NOMO-1 treated with dmso at 0.1 percent for 144 hours (cell line): ENCODE measurements at regions not wholly inside any gene's neighbourhood (a gene's known extent, or its start where the extent isn't known, plus 50 kb on each side); places are given as distances from the start of the nearest gene placed in this dataset.
A peak's percentile ranks its signal among the peaks of the same experiment; 100 is the strongest.

Experiments
- DNase-seq: peaks from one replicate; lab custom pipeline; 2025; ENCODE audit not compliant: unreplicated experiment; lab: John Stamatoyannopoulos, UW

DNA sequence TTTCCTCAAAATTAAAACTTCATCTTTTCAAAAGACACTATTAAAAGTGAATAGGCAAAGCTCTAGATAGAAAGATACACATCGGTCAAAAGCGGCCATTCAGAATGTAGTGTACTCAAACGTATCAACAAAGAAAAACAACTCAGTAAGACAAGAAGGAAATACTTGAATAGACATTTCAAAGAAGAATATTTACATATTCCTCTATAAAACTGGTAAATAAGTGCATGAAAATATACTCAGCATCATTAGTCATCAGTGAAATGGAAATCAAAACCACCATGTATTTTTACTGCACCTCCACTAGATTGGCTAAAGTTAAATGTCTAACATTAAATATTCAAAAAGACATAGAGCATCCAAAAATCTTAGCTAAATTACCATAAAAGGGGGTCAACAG lies 551.1 kb upstream of the SORCS1 start:
- DNase-seq, result no peak

DNA sequence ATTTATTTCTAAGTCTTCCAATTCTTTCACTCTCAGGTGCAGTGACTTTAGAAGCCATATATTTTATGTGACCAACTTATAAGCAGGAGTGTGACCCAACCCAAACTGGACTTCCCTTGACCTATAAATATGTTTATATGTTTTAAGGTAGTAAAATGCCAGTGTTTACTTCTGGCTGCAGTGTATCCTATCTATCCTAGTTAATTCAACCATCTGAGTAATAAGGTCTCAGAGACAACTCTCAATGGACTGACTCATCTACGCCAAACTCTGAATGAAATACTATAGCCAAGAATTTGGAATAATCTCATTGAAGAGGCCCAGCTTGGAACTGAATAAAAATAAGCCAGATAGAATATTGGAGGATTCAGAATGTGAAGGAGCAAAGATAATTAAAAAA lies 544.5 kb upstream of the SORCS1 start:
- no peak for DNase-seq

DNA sequence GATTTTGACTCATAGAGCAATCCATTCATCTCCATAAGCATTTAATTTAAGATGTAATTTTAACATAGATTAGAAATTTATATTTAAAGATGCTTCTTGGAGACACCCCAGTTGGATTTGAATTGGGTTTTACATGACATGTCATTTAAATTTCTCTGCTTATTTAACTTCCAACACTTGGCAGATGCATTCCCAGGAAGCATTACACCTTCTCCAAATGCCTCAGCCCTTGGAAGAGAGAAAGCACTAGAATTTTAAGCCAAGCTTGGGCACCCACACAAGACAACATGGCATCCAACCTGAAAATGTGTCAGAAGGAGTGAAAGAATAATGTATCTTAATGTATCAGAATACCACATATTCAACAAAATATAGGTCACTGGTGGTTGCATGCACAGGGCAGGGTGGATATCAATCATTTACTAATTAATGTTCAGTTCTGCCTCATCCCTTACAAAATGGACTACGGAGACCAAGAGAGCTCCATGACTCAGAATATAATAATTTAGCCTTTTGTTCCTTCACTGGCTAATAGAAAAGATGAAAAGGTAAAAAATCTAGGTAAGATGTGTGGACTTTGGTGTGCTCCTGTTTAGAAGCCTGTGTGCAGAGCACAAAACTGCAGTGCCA lies 541.7 kb upstream of the SORCS1 start:
- no peak for DNase-seq

DNA sequence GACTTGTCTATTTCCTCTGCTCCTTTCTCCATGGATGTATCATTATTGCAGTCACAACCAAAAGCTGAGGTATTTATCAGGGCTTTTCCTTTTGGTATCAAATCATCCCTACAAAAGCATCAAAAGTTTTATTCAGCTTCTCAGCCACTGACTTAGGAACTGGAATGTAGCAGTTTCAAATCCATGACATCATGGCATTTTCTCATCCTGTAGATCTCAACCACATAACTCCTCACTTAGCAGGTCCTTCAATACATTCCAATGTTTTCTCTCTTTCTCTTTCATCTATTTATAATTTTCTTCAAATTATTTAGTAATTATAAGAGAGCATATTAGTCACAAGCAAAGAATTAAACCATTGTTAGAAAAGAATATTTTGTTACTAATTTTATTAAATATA lies 537.4 kb upstream of the SORCS1 start:
- no peak for DNase-seq

DNA sequence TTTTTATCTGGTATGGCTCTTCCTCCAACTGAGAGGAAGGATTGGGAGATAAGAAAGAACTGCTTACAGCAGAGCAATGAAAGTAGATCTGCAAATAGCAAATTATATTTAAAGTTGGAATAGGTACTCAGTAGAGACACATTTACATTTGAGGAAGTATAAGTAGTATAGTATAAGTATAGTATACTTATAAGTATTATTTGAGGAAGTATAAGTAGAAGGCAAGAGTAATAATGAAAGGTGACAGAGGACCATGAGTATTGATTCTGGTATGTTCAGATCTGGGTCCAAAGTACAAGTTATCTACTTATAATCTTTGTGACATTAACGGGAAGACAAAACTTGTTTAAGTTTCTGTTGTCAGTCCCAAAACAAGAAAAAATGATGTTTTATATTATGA lies 527.6 kb upstream of the SORCS1 start:
- no peak for DNase-seq

DNA sequence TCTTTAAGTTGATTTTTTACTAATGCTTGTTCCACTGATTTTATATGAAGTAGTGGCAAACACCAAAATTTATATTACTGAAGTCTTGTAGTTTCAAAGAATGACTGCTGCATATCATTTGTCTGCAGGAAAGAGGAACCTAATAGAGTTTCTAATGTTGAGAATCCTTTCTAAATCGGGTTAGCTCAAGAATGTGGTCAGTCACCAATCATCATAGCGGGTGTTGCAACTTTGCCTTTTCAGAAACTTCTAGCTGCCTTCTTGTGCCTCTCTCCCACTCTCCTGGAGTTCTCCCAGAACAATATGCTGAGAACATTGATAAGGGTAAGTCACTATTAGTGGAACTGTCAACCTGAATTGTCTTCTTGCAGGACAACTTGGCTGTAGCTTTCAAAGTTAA lies 524.8 kb upstream of the SORCS1 start:
- peak; percentile 86 for DNase-seq

DNA sequence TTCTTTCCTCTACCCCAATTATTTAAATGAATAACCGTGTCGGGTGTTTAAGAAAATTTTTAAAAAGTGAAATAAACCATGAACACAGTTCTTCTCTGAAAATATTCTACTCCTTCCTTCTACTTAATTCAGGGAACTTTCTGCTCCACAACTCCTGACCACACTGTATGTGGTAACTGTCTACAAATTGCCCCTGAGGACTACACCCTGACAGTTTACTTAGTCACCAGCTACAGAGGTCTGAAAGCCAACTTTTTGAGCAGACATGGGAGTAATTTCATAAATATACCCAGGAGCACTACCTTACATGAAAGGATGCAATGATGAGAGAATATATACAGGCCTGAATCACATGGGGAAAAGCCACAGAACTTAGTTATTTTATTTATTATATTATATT lies 523.2 kb upstream of the SORCS1 start:
- DNase-seq, result peak; percentile 58

DNA sequence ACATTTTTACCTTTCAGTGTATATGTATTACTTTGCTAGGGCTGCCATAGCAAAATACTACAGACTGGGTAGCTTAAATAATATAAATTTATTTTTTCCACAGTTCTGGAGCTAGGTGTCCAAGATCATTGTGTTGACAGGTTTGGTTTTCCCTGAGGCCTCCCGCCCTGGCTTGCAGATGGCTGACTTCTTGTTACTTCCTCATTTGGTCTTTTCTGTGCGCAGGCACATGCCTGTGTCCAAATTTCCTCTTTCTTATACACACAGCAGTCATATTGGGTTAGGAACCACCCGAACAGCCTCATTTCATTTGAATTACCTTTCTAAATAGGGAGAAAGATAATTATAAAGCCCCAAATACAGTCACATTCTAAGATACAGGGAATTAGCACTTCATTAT lies 521.6 kb upstream of the SORCS1 start:
- peak; percentile 83 for DNase-seq

DNA sequence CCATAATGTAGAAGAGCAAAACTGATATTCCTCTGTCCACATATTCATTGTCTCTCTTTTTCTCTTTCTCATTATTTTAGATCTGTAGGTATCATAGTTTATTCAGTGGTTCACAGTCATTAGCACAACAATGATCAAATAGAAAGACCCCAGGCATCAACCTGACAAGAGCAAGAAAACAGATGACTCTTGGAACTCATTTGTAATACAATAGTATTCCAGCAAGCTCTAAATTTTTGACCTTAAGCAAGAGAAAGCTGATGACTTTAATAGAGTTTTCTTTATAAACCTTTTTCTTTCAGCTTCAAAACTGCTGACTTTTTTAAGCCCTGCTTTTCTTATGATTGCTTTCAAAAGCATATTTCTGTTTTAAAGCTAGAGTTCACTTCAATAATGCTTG lies 507.5 kb upstream of the SORCS1 start:
- no peak for DNase-seq

DNA sequence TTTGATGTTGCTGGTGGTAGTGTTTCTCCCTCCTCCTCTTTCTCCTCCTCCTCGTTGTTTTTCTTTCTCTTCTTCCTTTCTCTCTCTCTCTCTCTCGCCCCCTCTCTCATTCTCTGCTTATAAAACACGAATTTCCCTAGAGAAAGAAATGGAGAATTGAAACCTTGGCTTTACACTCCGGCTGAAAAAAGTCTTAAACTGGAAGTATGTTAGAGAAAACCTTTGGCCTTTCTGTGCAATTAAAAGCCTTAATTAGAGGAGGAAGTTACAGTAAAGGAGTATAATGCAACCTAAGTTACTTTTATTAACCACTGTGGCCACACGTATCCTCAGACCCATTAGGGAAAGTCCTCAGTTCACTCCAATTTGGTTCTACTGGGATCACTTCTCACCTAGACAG lies 501.7 kb upstream of the SORCS1 start:
- DNase-seq, result peak; percentile 74

DNA sequence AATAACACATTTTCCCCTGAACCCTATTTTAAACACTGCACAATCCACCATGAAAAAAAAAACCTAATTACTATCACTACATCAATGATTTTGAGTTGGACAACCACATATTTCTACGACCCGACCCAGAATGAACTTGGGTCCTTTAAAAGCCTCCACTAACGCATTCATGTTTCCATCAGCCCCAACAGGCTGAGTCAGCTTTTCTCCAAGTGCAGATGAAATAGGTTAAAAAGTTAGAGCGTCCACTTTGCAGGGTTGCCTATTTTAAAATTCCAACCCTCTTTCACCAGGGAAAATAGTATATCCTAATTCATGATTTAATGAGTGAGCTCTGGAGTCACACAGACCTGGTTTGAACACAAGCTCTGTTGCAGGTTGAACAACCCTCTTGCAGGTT lies 501.0 kb upstream of the SORCS1 start:
- no peak for DNase-seq

DNA sequence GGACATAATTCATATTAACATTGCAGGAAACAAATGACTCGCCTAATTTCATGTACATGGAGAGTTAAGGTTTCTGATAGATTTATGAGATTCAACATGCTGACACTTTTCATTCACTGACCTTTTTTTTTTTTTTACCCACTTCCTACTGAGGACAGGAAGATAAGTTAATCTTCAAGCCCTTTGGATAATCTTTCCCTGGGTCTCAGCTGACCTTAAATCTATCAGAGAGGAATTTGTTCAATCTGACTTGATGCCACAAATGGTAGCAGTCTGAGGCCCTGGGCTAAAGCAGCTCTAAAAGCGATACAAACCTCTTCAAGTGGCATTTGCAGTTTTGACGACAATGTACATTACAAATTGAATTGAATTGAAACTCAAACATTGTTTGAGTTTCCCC lies 493.3 kb upstream of the SORCS1 start:
- DNase-seq, result no peak

DNA sequence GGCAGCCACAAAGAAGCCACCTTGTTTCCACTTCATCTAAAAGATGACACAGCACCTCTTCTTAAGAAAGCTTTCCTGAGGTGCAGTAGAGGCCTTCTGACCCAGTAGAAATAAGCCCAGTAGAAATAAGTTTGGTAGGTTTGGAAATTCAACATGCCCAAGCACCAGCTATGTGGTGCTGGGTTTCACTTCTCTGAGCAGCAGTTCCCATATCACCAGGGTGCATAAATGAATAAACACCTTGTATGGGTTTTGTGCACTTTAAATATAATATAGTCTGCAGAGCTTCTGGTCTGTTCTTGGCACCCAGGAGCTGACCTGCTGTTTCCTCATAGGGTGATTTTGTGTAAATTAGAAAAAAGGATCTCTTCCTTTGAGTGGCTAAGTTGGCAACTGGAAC lies 492.4 kb upstream of the SORCS1 start:
- DNase-seq, result peak; percentile 32

DNA sequence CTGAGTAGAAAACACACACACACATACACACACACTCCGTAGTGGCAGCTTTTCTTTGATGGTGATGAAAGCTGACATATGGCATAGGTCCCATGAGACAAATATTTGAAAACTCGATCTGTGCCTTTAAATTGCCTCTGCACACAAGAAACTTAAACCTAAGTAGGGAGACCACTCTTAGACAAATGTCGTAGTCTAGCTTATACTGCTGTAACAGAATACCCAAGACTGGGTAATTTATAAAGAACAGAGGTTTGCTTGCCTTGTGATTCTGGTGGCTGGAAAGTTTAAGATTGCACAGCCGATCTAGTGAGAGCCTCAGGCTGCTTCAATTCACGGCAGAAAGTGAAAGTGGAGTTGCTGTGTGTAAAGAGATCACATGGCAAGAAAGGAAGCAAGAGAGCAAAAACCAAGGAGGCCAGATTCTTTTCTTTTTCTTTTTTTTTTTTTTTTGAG lies 489.4 kb upstream of the SORCS1 start:
- peak; percentile 68 for DNase-seq

DNA sequence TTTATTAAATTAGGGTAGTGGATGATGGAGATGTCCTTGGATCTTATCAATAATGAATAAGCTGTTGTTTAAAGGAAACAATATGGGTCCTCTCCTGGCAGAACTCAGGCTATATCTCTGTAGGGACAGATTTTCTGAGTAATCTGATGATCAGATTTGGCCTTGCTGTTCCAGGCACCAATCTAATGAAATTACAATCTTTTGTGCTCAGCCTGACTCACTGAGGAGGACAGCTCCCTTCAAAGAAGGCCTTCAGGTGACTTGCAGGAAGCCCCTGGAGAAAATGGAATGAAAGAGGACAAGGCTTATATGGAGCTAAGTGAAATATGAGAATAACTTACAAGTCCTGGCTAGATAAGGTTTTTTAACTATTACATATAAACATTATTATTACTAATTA lies 486.4 kb upstream of the SORCS1 start:
- no peak for DNase-seq

DNA sequence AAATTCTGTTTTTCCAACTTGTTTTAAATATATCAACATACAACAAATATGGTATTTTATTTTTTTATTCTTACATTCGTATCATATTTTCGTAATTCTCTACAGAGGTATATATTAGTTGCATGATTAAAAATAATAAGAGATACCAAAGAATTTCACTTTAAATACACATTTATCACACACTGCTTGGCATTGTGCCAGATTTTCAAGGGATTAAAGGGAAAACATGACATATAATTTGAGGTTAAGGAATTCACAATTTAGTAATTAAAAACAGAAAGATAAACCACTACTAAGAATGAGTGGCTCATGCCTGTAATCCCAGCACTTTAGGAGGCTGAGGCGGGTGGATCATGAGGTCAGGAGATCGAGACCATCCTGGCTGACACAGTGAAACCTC lies 484.7 kb upstream of the SORCS1 start:
- no peak for DNase-seq

DNA sequence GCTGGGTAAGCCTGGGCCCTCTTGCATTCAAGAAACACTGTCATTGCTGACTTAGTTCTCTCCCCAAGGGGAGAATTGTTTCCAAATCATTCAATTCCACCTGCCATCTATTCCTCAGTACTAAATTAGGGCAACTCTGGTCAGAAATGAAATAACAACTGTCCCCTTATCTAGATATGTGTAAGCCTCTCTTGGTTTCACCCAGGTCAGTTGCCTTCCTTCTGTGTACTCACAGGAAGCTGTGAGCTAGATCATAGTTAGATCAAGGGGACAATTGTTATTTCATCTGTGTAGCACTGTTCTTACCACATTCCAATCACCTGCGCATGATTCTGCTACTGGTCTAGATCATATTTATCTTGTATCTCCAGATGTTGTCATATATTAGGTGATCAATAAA lies 483.0 kb upstream of the SORCS1 start:
- DNase-seq, result no peak

DNA sequence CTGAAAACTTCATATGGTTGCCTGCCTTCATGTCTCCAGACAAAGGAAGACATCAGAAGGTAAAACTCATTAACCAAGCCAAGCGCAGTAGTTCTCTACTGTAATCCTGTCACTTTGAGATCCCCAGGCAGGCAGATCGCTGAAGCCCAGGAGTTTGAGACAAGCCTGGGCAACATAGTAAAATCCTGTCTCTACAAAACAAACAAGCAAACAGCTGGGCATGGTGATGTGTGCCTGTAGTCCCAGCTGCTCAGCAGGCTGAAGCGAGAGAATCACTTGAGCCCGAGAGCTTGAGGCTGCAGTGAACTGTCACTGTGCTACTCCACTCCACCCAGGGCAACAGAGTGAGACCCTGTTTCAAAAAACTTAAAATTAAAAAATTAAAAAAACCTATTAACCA lies 467.4 kb upstream of the SORCS1 start:
- DNase-seq, result no peak

DNA sequence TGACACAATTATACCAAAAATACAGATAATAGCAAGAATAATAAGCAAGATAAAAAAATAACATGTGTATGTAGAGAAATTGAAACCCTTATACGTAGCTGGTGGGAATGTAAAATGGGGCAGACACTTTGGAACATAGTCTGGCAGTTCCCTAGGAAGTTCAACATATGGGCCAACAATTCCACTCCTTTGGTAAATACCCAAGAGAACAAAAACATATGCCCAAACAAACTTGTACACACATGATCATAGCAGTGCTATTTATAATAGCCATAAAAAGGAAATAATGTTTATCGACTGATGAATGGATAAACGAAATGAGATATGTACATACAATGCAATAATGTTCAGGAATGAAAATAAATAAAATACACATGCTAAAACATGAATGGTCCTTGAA lies 462.4 kb upstream of the SORCS1 start:
- DNase-seq, result no peak

DNA sequence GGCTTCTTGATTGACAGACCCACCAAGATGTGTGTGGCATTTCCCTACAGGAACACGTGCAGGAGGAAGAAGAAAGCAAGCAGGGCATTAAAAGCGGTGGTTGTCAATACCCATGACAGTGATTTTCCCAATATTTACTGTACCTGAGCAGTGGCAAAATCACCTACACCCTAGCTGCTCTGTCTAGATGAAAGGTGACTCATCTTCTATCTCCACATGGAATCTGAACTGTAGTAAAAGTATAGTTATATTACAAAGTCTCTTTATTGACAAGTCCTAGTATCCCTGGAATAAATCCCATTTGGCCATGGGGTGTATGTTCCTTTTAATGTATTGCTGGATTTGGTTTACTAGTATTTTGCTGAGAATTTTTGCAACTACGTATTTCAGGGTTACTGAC lies 458.8 kb upstream of the SORCS1 start:
- no peak for DNase-seq

DNA sequence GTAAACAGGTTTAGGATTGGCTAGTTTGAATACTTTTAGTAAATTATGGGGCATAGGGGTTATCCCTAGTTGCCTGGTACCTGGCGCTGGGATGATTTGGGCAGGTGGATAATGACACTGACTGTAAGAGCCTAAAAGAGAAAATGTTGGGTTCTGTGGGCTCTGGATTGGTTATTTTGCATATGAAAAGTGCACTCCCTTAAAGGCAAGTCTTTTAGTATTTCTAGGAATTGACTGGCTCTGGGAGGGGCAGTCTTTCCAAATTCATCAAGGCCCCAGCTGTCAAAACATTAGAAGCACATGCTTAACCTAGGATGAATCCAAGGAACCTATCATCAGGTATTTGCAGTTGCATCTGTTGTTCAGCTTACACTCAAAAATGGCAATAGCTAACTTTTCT lies 454.6 kb upstream of the SORCS1 start:
- DNase-seq, result no peak

DNA sequence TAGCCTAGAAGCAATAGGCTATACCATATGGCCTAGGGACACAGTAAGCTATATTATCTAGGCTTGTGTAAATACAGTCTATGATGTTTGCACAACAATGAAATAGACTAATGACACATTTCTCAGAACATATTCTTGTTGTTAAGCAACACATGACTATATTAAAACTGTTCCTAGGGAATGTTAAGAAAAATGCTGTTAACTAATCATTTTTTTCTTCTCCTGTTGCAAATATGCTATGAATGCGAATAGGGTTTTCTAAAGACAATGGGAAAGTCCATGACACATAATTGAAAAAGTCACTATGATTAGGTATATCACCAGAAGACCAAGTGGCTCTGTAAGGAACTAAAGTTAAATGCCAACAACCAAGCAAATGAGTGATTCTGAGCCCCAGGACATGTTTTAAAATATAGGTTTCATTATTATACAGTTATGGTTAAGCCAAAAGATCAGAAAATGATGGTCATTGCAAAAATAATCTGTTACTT lies 454.0 kb upstream of the SORCS1 start:
- DNase-seq, result no peak
